Ovary (tissue), 7 donors: ENCODE measurements at regions not wholly inside any gene's neighbourhood (a gene's known extent, or its start where the extent isn't known, plus 50 kb on each side); places are given as distances from the start of the nearest gene placed in this dataset.

ENCODE experiments used
- DNase-seq, 5 donors: peaks; one replicate each; pipeline ENCODE4 v3.0.0-alpha.2; 2019 to 2020
- H3K27ac ChIP-seq, 2 donors: fragments of 200-600 bp; one replicate each; pipeline versions ENCODE4 v1.5.1 to v1.8.0; 2019 to 2022
- H3K27me3 ChIP-seq: fragments of 200-600 bp; one replicate; pipeline ENCODE4 v1.8.0; 2022
- H3K36me3 ChIP-seq: fragments of 200-600 bp; sonication (generic); one replicate; pipeline ENCODE4 v1.5.1; 2019
- H3K4me1 ChIP-seq: one replicate; pipeline ENCODE4 v1.8.1; 2013; ENCODE audit warnings: mild to moderate bottlenecking, moderate library complexity; ENCODE audit not compliant: insufficient read depth
- H3K4me3 ChIP-seq: fragments of 200-600 bp; sonication (generic); one replicate; pipeline ENCODE4 v1.5.1; 2017
- H3K9me3 ChIP-seq, 2 donors: fragments of 200-600 bp in 1 of 2; sonication (generic) in 1 of 2; one replicate each; pipeline versions ENCODE4 v1.5.1 to v1.8.1; 2013 to 2019; ENCODE audit warnings: mild to moderate bottlenecking in 1 of 2, moderate library complexity in 1 of 2
- CTCF ChIP-seq, 3 donors: fragments of 450-650 bp in 2 of 3; fragments of 200-600 bp in 1 of 3; IDR thresholded peaks; one replicate each; pipeline versions ENCODE4 v1.5.1 to v1.8.0; 2016 to 2022; ENCODE audit warnings: antibody characterized with exemption in 3 of 3, mild to moderate bottlenecking in 1 of 3
- EP300 ChIP-seq: sonication (generic); formaldehyde crosslinking; IDR thresholded peaks from one replicate; pipeline ENCODE4 v1.6.1; 2017; ENCODE audit warnings: antibody characterized with exemption
- POLR2A ChIP-seq: fragments of 450-650 bp; IDR thresholded peaks from one replicate; pipeline ENCODE4 v1.6.1; 2017; ENCODE audit warnings: antibody characterized with exemption, mild to moderate bottlenecking, moderate library complexity
- WGBS, 3 donors: extraction: QIAGEN DNeasy Blood & Tissue Kit in 1 of 3; methylation state at CpG; one replicate each; pipeline versions ENCODE4 v1.1.5 to v1.1.7; 2013 to 2017; 5-methylcytosine and 5-hydroxymethylcytosine counted together
- intact Hi-C, 4 donors: fragments of 100-400 bp; cut with DNase I; formaldehyde crosslinking; loops; one replicate each; pipeline versions ENCODE4 v1.11.0 to v1.15.1; 2022 to 2023
- donor health status: DM: no; HTN: no; CAD: no; lungs with moderate emphysema.
- donor health status: DM: no; HTN: no; CAD: no.
- donor health status: Bipolar disorder and iron deficiency.
- donor health status: DM: no; HTN: no; CAD: no.
- donor health status: DM: yes; HTN: yes; CAD: no.

DNA sequence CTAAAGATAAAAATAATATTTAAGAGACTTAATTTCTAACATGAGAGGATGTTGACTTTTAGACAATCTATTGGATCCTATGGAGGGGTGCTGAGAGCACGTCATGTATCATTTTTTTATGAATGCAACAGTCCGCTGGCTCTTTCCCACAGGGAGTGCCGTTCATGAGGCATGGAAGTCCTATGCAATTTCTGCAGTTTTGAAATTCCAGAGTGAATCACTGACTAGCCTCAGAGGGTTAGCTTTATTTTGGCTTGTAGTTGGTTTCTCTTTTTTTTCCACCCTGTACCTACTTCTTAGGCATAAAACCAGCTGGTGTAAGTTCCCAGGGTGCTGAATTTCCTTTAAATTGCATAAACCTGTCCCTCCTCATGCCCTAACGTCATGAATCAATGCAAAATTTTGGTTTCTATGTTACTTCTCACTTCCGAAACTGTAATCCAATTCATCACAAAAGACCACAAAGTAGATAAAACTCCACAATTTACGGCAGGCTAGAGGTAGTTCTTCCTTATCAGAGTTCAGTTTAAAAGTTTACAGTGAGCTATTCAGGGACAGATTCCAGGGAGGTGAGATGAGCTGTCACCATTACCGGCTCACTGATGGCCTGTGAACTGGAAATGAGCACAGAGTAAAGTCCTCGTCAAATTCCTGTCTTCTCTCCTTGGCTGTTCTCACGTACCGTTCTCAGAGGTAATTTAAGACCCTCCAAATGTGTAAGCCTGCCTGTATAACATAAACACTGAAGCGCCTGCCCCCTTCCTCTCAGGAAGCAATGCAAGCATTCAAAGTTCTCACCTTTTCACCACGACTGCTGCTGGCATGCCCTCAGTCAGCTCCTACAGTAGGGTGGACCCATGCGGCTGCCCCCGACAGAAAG lies 216.6 kb upstream of the SLC10A2 start:
- H3K9me3 ChIP-seq = no peaks in the 10 kb centered on the region
- no peak overlapping the region for H3K27ac ChIP-seq
- DNase-seq = no peak
- intact Hi-C loops = no loop called here
- H3K4me3 ChIP-seq = no peak overlapping the region
- no peaks in the 10 kb centered on the region for H3K27me3 ChIP-seq
- TF ChIP-seq EP300 (no peak), POLR2A (no peak), CTCF (IDR thresholded peaks at IDR 0.05) (no peak)
- 32 to 44% (median 39%) methylated on average over 14 of the region's 14 CpGs for WGBS, 3 donors
- no peaks in the 10 kb centered on the region for H3K4me1 ChIP-seq
- no peaks in the 10 kb centered on the region for H3K36me3 ChIP-seq

GRCh38 chr13:103277959-103278694 lies 211.9 kb upstream of the SLC10A2 start:
- WGBS, 3 donors = 64 to 76% (median 71%) methylated on average over 5 of the region's 5 CpGs
- intact Hi-C loops = no loop called here
- no peak for DNase-seq
- Histone ChIP-seq H3K27me3 (no peaks in the 10 kb centered on the region), H3K4me1 (no peaks in the 10 kb centered on the region), H3K9me3 (no peaks in the 10 kb centered on the region), H3K4me3 (no peak overlapping the region), H3K27ac (no peak overlapping the region), H3K36me3 (no peaks in the 10 kb centered on the region)
- TF ChIP-seq CTCF (IDR thresholded peaks at IDR 0.05) (no peak), EP300 (no peak), POLR2A (no peak)

DNA sequence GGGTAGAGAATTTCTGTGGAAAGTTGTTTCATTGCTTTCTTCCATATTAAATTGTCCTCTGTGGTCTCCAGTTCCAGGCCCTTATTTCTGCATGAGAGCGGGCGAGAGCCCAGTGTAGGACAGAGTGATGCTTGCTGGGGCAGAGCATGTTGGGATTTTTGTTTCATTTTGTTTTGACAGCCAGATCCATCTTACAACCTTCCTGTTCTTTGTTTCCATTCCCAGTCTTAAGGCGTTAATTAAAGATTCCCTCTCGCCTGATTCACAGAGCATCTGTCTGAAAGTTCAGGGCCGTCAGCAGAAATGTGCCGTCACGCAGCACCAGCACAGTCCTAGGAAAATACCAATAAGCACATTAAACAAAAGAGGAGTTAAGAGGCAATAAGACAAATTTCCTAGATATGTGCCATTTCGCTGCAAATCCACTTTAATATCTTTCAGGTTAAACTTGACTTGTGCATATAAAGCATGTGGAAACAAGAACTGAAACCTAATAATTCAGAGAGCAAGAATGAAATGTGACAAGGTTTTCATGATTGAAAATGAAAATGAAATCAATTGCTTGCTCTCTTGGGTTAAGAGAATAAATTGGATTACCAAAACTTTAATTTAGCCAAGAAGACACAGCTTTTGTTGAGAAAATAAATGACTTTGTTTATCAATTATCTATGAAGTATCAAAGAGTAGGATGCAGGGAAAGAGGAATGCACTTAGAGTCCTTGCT lies 210.7 kb upstream of the SLC10A2 start:
- intact Hi-C loops = no loop called here
- TF ChIP-seq EP300 (no peak), POLR2A (no peak), CTCF (IDR thresholded peaks at IDR 0.05) (no peak)
- no peak for DNase-seq
- Histone ChIP-seq H3K4me3 (no peak overlapping the region), H3K9me3 (no peaks in the 10 kb centered on the region), H3K27ac (no peak overlapping the region), H3K4me1 (no peaks in the 10 kb centered on the region), H3K27me3 (no peaks in the 10 kb centered on the region), H3K36me3 (no peaks in the 10 kb centered on the region)
- 60 to 73% (median 61%) methylated on average over 8 of the region's 8 CpGs for WGBS, 3 donors

GRCh38 chr13:103275722-103276121 lies 209.5 kb upstream of the SLC10A2 start:
- H3K27ac ChIP-seq = no peak overlapping the region
- no peaks in the 10 kb centered on the region for H3K27me3 ChIP-seq
- no peaks in the 10 kb centered on the region for H3K36me3 ChIP-seq
- intact Hi-C loops = no loop called here
- no peaks in the 10 kb centered on the region for H3K9me3 ChIP-seq
- WGBS, 3 donors = 78 to 85% (median 79%) methylated on average over 4 of the region's 4 CpGs
- DNase-seq = no peak
- H3K4me3 ChIP-seq = no peak overlapping the region
- no peaks in the 10 kb centered on the region for H3K4me1 ChIP-seq
- TF ChIP-seq CTCF (IDR thresholded peaks at IDR 0.05) (no peak), EP300 (no peak), POLR2A (no peak)
